ENCODE measurements at regions not wholly inside any gene's neighbourhood (a gene's known extent, or its start where the extent isn't known, plus 50 kb on each side); places are given as distances from the start of the nearest gene placed in this dataset.
A peak's percentile ranks its signal among the peaks of the same experiment; 100 is the strongest.

DNA sequence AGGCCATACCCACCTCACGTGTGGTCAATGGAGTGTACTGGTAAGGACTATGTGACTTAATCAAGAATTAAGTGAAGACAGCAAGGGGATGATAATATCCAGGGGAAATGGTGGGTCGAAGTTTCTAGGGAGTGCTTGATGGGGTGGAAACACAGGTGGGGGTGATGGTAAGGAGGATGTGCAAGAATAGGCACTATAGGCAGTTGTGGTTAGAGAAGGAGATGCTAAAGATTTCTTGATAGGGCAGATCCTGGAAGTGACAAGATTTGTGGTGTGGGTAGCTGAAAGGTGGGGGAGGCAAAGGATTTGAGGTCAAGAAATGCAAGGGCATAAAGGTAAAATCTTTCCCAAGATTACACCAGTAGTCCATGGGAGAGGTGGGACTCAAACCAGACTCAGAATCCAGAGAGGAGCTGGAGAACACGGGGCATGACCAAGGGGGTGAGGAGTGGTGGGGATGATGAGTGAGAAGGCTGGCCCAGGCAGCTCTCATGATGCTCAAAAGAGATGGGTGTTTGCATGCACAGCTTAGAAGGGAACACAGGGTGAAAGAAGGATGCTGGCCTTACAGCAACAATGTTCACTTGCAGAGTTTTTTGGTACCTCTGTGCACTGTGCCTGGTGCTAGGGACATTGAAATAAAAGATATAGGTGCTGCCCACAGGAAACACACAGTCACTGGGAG, 78.4 kb downstream of the CCR1 start:
- no peak overlapping the region for H3K4me3 ChIP-seq (ENCODE audit: low read depth, low read length)
- no peaks in the 10 kb centered on the region for H3K27me3 ChIP-seq (replicated peaks)
- in situ Hi-C loops (cut with HindIII; ENCODE audit: low pct_ligation_motif_present, low sequenced_read_pairs) = no loop called here
- DNase-seq = no peak
- TF ChIP-seq, protein P1, sequence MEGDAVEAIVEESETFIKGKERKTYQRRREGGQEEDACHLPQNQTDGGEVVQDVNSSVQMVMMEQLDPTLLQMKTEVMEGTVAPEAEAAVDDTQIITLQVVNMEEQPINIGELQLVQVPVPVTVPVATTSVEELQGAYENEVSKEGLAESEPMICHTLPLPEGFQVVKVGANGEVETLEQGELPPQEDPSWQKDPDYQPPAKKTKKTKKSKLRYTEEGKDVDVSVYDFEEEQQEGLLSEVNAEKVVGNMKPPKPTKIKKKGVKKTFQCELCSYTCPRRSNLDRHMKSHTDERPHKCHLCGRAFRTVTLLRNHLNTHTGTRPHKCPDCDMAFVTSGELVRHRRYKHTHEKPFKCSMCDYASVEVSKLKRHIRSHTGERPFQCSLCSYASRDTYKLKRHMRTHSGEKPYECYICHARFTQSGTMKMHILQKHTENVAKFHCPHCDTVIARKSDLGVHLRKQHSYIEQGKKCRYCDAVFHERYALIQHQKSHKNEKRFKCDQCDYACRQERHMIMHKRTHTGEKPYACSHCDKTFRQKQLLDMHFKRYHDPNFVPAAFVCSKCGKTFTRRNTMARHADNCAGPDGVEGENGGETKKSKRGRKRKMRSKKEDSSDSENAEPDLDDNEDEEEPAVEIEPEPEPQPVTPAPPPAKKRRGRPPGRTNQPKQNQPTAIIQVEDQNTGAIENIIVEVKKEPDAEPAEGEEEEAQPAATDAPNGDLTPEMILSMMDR (IDR thresholded peaks at IDR 0.05; ENCODE audit: low read depth, low read length, missing control alignments) = no peak
- no peak overlapping the region for H3K27ac ChIP-seq
- no peaks in the 10 kb centered on the region for H3K36me3 ChIP-seq (replicated peaks)

DNA sequence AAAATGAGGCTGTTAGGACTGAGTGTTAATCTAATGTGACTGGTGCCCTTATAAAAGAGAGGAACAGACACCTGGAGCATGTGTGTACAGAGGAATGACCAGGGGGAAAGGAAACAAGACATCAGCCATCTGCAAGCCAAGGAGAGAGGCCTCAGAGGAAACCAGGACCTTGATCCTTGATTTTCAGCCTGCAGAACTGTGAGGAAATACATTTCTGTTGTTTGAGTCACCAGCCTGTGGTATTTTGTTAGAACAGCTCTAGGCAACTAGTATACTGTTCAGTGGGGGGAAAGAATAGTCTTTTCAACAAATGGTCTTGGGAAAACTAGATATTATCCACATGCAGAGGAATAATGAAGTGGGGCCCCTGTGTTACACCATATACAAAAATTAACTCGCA, 80.6 kb downstream of the CCR1 start:
- no peak overlapping the region for H3K4me3 ChIP-seq (ENCODE audit: low read depth, low read length)
- TF ChIP-seq, protein P1 (IDR thresholded peaks at IDR 0.05; ENCODE audit: low read depth, low read length, missing control alignments) = no peak
- H3K36me3 ChIP-seq (replicated peaks) = no peaks in the 10 kb centered on the region
- H3K27me3 ChIP-seq (replicated peaks) = no peaks in the 10 kb centered on the region
- in situ Hi-C loops (cut with HindIII; ENCODE audit: low pct_ligation_motif_present, low sequenced_read_pairs) = no loop called here
- peak; percentile 93 for DNase-seq
- peak overlapping the region; percentile 65 for H3K27ac ChIP-seq

DNA sequence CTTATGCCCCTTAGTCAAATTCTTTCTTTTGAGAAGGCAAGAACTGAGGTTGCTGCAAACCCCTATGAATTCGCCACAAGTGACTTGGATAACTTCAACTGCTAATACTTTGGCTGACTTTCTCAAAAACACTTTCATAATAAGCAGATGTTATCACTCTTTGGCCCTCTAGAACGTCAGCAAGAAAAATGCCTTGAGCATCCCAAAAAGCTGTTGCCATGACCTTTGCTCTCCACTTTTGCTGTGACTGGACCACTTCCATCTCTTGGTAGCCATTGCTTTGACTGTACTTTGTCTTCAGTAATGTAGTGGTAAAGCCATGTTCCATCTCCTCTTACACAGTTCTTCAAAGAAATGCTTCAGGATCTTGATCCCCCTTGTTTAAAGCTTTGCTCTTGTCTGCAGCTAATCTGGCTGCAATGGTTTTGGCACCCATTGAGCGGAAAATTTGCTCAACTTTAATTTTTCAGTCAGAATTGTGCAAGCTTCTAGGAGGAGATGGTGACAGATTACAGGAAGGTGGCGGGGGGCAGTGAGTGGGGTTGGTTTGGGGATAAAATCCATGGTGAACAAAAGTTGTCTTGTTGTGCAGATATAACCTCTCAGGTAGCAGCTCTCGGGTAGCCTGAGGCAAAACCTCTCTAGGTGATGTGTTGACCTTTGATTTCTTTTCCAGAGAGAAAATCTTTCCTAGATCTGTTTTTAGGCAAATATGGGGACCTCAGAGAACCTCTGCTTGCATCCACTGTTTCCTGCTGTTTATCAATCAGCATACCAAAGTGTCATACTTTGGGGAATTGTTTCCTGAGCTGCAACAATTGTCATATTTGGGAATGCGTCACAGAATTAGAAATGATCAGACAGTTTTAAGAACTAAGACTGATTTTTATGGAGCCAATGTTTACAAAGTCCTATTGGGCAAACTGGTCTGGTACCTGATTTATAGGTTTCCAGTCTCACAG, 83.6 kb downstream of the CCR1 start:
- no peak for DNase-seq

DNA sequence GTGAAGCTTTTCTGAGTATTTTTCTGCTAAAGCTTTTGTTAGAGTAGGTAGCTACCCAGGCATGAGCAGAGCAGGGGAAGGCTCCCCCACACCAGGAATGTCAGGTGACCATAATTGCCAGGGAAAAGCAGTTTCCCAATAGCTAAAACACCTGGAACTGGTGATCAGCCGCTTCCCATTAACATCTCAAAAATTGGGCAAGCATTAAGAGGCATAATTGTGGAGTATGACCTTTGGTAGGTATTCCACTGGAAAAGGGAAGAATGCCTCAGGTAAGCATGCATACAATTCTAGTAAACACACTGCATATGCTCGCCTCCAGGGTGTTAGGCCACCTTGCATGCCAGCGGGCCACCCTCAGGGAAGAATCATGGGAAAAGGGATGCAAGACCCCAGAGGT, 84.5 kb downstream of the CCR1 start:
- no peak for DNase-seq
- H3K27ac ChIP-seq = no peak overlapping the region
- in situ Hi-C loops (cut with HindIII; ENCODE audit: low pct_ligation_motif_present, low sequenced_read_pairs) = no loop called here

More for the DNA sequence above, 83.6 kb downstream of the CCR1 start:
- no peaks in the 10 kb centered on the region for H3K36me3 ChIP-seq (replicated peaks)
- H3K27ac ChIP-seq = no peak overlapping the region
- TF ChIP-seq, protein P1 (IDR thresholded peaks at IDR 0.05; ENCODE audit: low read depth, low read length, missing control alignments) = no peak
- H3K27me3 ChIP-seq (replicated peaks) = no peaks in the 10 kb centered on the region
- no peak overlapping the region for H3K4me3 ChIP-seq (ENCODE audit: low read depth, low read length)
- in situ Hi-C loops (cut with HindIII; ENCODE audit: low pct_ligation_motif_present, low sequenced_read_pairs) = no loop called here

DNA sequence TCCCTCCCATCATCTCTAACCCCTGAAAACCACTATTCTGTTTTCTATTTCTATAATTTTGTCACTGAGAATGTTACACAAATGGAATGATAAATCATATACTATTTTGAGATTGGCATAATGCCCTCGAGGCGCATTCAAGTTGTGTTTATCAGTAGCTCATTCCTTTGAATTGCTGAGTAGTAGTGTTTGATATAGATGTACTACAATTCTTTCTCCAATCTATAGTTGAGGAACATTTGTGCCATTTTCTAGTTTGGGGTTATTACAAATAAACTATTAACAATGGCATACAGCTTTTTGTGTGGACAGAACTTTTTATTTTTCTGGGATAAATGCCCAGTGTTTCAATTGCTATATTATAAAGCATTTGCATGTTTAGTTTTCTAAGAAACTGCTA, 86.0 kb downstream of the CCR1 start:
- in situ Hi-C loops (cut with HindIII; ENCODE audit: low pct_ligation_motif_present, low sequenced_read_pairs) = no loop called here
- DNase-seq = no peak

More for the DNA sequence above, 84.5 kb downstream of the CCR1 start:
- Histone ChIP-seq H3K36me3 (replicated peaks) (no peaks in the 10 kb centered on the region), H3K4me3 (ENCODE audit: low read depth, low read length) (no peak overlapping the region), H3K27me3 (replicated peaks) (no peaks in the 10 kb centered on the region)
- TF ChIP-seq, protein P1 (IDR thresholded peaks at IDR 0.05; ENCODE audit: low read depth, low read length, missing control alignments) = no peak

More for the DNA sequence above, 86.0 kb downstream of the CCR1 start:
- Histone ChIP-seq H3K36me3 (replicated peaks) (no peaks in the 10 kb centered on the region), H3K4me3 (ENCODE audit: low read depth, low read length) (no peak overlapping the region), H3K27ac (no peak overlapping the region), H3K27me3 (replicated peaks) (no peaks in the 10 kb centered on the region)
- TF ChIP-seq, protein P1 (IDR thresholded peaks at IDR 0.05; ENCODE audit: low read depth, low read length, missing control alignments) = no peak
